Right forelimb (tissue), 1 donor: ENCODE measurements at regions not wholly inside any gene's neighbourhood (a gene's known extent, or its start where the extent isn't known, plus 50 kb on each side); places are given as distances from the start of the nearest gene placed in this dataset.
"Not testable (repeated sequence)": the region's sequence is repeated elsewhere in the genome, so short reads cannot be mapped to it uniquely, and the experiment has no call there.

ENCODE experiments used
- DNase-seq: peaks from one replicate; pipeline ENCODE4 v3.0.0-alpha.2; 2018

- DNase-seq, result not testable (repeated sequence)
These were observed 61.6 kb upstream of the GBA3 start for GRCh38 chr4:22631167-22631566.

- DNase-seq, result no peak
These were observed 58.1 kb upstream of the GBA3 start for GRCh38 chr4:22634541-22635181.

GRCh38 chr4:22635182-22635549, 57.6 kb upstream of the GBA3 start:
- not testable (repeated sequence) for DNase-seq

GRCh38 chr4:22635692-22636091, 57.0 kb upstream of the GBA3 start:
- DNase-seq, result no peak

DNA sequence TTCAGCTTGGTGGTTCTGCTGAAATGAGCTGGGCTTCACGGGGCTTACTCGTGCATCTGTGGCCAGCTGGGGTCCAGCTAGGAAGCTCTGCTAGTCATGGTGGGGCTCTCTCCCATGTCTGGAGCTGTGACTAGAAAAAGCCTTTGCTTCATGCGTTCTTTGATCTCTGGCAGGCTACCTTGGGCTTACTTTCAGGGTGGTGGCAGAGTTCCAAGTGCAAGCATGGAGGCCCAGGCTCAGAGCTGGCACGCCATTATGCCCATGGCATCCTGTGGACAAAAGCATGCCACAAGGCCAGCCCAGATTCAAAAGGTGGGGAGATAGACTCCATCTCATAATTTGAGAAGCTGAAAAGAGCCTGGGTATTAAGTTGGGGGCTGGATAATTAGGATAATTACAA, 55.4 kb upstream of the GBA3 start:
- DNase-seq, result no peak
